ENCODE measurements at regions not wholly inside any gene's neighbourhood (a gene's known extent, or its start where the extent isn't known, plus 50 kb on each side); places are given as distances from the start of the nearest gene placed in this dataset.

DNA sequence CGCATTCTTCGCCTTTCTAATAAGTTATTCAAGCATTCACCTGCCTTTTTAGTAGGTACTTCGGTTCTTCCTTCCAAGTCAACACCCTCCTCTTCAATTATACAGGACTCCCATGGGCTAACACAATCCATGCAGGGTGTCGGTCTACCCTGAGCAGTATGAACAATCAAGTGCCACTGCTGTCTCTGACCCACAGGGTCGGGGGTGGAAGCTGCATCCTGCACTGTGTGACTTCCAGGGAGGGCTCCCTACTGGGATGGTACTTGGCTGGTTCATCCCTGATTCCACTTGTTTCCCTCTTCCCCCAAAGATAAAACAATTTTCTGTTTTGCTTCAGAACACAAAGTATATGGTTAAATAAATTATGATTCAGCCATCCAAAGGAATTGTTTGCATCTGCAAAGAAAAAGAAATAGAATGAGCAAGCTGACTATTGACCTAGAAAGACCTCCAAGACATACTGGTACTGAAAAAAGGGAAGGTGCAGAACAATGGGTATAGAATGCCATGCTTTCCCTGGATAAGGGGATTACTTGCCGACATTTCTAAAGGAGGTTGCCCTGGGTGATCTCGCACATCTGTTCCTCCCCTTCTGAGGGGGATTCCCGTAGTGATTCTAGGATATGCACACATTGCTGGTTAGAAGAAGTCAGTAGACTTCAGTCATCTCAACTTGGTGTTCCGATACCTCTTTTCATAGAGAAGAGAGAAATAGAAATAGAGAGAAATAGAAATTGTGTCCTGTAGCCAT, 89.1 kb upstream of the AGR3 start:
- Histone ChIP-seq H3K4me3 (no peak overlapping the region), H3K4me1 (replicated peaks in 1 of 2) (no peaks in the 10 kb centered on the region), H3K27me3 (peaks cover 5% of the 10 kb centered on the region), H3K9me3 (replicated peaks in 1 of 3) (no peaks in the 10 kb centered on the region), H3K36me3 (replicated peaks in 1 of 2) (no peaks in the 10 kb centered on the region), H3K27ac (no peak overlapping the region)
- intact Hi-C loops (cut with DNase I), result no loop called here
- no peak for TF ChIP-seq POLR2A (IDR thresholded peaks at IDR 0.05)
- TF ChIP-seq, protein P1, sequence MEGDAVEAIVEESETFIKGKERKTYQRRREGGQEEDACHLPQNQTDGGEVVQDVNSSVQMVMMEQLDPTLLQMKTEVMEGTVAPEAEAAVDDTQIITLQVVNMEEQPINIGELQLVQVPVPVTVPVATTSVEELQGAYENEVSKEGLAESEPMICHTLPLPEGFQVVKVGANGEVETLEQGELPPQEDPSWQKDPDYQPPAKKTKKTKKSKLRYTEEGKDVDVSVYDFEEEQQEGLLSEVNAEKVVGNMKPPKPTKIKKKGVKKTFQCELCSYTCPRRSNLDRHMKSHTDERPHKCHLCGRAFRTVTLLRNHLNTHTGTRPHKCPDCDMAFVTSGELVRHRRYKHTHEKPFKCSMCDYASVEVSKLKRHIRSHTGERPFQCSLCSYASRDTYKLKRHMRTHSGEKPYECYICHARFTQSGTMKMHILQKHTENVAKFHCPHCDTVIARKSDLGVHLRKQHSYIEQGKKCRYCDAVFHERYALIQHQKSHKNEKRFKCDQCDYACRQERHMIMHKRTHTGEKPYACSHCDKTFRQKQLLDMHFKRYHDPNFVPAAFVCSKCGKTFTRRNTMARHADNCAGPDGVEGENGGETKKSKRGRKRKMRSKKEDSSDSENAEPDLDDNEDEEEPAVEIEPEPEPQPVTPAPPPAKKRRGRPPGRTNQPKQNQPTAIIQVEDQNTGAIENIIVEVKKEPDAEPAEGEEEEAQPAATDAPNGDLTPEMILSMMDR (IDR thresholded peaks at IDR 0.05), result no peak
- DNase-seq, result no peak
- WGBS, 4 donors, result 86 to 91% (median 89%) methylated on average over 9 of the region's 9 CpGs

DNA sequence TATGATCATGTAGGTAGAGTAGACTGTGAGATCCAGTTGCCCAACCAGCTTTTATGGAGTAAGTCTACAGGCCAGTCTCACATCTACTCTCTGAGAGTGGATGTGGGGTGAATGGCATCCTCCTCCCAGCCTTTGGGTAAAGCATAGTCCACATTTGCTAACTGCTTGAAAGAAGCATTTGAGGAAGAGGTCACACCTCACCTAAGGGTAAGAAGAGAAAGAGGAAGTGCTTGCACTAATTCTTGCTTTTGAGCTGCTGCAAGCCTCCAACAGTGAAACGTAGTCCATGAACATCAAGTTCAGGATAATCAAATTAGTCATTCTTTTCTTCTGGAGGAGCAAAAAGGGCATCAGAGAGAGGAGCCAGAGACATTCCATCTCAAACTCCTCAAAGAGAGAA, 93.9 kb upstream of the AGR3 start:
- Histone ChIP-seq H3K4me1 (replicated peaks in 1 of 2) (no peaks in the 10 kb centered on the region), H3K27me3 (peaks cover 3% of the 10 kb centered on the region), H3K4me3 (no peak overlapping the region), H3K36me3 (replicated peaks in 1 of 2) (no peaks in the 10 kb centered on the region), H3K27ac (no peak overlapping the region), H3K9me3 (replicated peaks in 1 of 3) (no peaks in the 10 kb centered on the region)
- intact Hi-C loops (cut with DNase I), result no loop called here
- DNase-seq, result no peak
- WGBS, 4 donors, result 52 to 65% (median 60%) methylated on average over 1 of the region's 1 CpG
- no peak for TF ChIP-seq POLR2A (IDR thresholded peaks at IDR 0.05)
- TF ChIP-seq, protein P1 (IDR thresholded peaks at IDR 0.05), result no peak

DNA sequence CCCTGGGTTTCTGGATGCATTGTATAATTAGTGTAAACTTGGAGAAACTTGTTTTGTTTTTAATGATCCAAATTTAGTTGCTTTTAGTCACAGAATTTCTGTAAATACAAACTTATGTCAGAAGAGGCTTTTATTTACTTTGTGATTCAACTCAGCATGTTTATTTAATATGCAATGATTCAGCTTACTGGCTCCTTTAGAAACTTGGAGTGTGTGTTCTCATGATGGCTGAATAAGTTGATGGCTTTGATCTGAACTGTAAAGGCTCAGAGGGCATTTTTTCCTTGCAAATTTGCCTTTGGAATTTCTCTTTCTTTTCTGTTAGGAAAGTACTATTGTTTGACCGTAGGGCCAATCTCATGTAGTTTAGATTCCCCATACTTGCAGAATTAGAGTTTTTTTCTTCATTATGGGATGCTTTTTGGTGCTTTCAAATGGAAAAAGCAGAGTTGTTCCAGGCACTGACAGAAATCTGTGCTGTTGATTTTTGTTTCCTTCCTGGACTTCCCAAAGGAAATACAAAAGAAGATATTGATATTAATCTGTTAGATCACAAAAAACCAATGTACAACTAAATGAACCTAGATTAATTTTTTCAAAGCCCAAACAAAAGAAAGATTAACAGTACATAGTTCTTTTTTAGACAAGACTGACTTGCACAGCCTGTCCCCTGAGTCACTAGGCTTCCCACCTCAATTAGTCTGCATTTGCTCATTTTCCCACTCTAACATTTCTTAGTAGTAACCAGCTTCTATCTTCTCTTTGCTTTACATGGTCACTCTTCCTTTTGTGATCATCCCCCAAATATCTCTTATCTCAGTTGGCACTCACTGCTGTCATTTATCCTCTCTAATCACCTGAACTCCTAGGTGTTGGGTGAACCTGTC, 96.8 kb upstream of the AGR3 start:
- TF ChIP-seq, protein P1 (IDR thresholded peaks at IDR 0.05), result no peak
- TF ChIP-seq POLR2A (IDR thresholded peaks at IDR 0.05), result no peak
- DNase-seq, result no peak
- Histone ChIP-seq H3K27ac (no peak overlapping the region), H3K4me1 (replicated peaks in 1 of 2) (peaks cover 0 to 4% of the 10 kb centered on the region in 2 donors), H3K36me3 (replicated peaks in 1 of 2) (no peaks in the 10 kb centered on the region), H3K27me3 (no peaks in the 10 kb centered on the region), H3K4me3 (no peak overlapping the region), H3K9me3 (replicated peaks in 1 of 3) (no peaks in the 10 kb centered on the region)
- intact Hi-C loops (cut with DNase I), result no loop called here
- 58 to 72% (median 62%) methylated on average over 1 of the region's 1 CpG for WGBS, 4 donors

DNA sequence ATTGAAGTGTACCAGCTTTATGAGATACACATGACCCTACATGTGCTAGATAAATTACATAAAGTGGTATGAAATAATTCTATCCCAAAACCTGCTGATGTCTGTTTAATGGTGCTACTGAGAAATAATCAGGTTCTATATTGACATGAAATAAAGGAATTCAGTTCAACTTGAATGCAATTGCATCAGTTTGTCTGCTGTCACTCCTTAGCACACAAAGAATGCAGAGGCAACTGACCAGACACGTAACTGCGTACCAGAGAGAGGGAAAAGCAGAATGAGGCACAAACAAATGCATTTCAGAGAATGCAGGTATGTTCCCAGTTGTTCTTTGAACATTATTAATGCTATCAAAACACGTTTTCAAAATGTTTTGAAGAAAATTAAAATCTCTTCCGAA, 98.8 kb upstream of the AGR3 start:
- H3K27ac ChIP-seq, result no peak overlapping the region
- intact Hi-C loops (cut with DNase I), result loop anchor here in 1 of 2 donors (10.0 kb wide), 1 partner anchor 314 kb away; the partner anchor contains the start of gene AHR
- H3K4me3 ChIP-seq, result no peak overlapping the region
- H3K36me3 ChIP-seq (replicated peaks in 1 of 2), result no peaks in the 10 kb centered on the region
- WGBS, 4 donors, result 80 to 92% (median 86%) methylated on average over 4 of the region's 4 CpGs
- H3K27me3 ChIP-seq, result no peaks in the 10 kb centered on the region
- H3K4me1 ChIP-seq (replicated peaks in 1 of 2), result peaks cover 0 to 4% of the 10 kb centered on the region in 2 donors
- no peak for DNase-seq
- no peaks in the 10 kb centered on the region for H3K9me3 ChIP-seq (replicated peaks in 1 of 3)
- no peak for TF ChIP-seq POLR2A (IDR thresholded peaks at IDR 0.05)
- TF ChIP-seq, protein P1 (IDR thresholded peaks at IDR 0.05), result no peak

All from adrenal gland (tissue), 9 donors.